Endodermal cell (in vitro differentiated cells): ENCODE measurements at regions not wholly inside any gene's neighbourhood (a gene's known extent, or its start where the extent isn't known, plus 50 kb on each side); places are given as distances from the start of the nearest gene placed in this dataset.

Source experiments
- DNase-seq: peaks from one replicate; pipeline ENCODE4 v3.0.0-alpha.2; 2017
- H3K27ac ChIP-seq: 2 replicates; pipeline ENCODE4 v1.5.1; 2013; ENCODE audit warnings: mild to moderate bottlenecking, low read depth, low read length, moderate library complexity
- H3K27me3 ChIP-seq: 2 replicates; pipeline ENCODE4 v1.6.1; 2013; ENCODE audit warnings: mild to moderate bottlenecking, low read length, moderate library complexity; ENCODE audit not compliant: insufficient read depth, control insufficient read depth, poor library complexity, severe bottlenecking
- H3K36me3 ChIP-seq: 2 replicates; pipeline ENCODE4 v1.7.0; 2013; ENCODE audit warnings: mild to moderate bottlenecking, low read length, moderate library complexity; ENCODE audit not compliant: control insufficient read depth, insufficient read depth
- H3K4me1 ChIP-seq: one replicate; pipeline ENCODE4 v1.7.0; 2013; ENCODE audit warnings: low read length; ENCODE audit not compliant: control insufficient read depth, insufficient read depth
- H3K4me3 ChIP-seq: 2 replicates; pipeline ENCODE4 v1.5.1; 2013; ENCODE audit warnings: mild to moderate bottlenecking, low read length, moderate library complexity
- H3K9ac ChIP-seq: 2 replicates; pipeline ENCODE4 v1.6.1; 2013; ENCODE audit warnings: mild to moderate bottlenecking, low read length, moderate library complexity; ENCODE audit not compliant: poor library complexity, severe bottlenecking; ENCODE audit errors: extremely low read depth
- H3K9me3 ChIP-seq: 2 replicates; pipeline ENCODE4 v1.6.1; 2013; ENCODE audit warnings: mild to moderate bottlenecking, low read length, moderate library complexity; ENCODE audit not compliant: control insufficient read depth
- H3K27ac Mint-ChIP-seq: 2 replicates; pipeline ENCODE4 v1.8.0; 2020; ENCODE audit warnings: mixed read lengths
- H3K27me3 Mint-ChIP-seq: 2 replicates; pipeline ENCODE4 v1.8.0; 2021; ENCODE audit warnings: mild to moderate bottlenecking, mixed read lengths; ENCODE audit not compliant: insufficient read depth
- H3K36me3 Mint-ChIP-seq: 2 replicates; pipeline ENCODE4 v1.8.0; 2020; ENCODE audit warnings: low read depth, mixed read lengths
- H3K4me1 Mint-ChIP-seq: 2 replicates; pipeline ENCODE4 v1.8.0; 2020; ENCODE audit warnings: mixed read lengths
- H3K4me3 Mint-ChIP-seq: 2 replicates; pipeline ENCODE4 v1.8.0; 2020; ENCODE audit warnings: mild to moderate bottlenecking, moderate library complexity, mixed read lengths
- H3K9me3 Mint-ChIP-seq: 2 replicates; pipeline ENCODE4 v1.8.0; 2020; ENCODE audit warnings: mild to moderate bottlenecking, mixed read lengths
- WGBS, 2 experiments: methylation state at CpG; one replicate each; pipeline versions ENCODE4 v1.1.5 to v1.1.7; 2013; ENCODE audit warnings: missing lambda C conversion rate in 2 of 2, mixed read lengths in 1 of 2; ENCODE audit not compliant: insufficient coverage in 1 of 2, insufficient read length in 1 of 2; 5-methylcytosine and 5-hydroxymethylcytosine counted together
- TF ChIP-seq, protein P1 (sequence below): fragments of 200-600 bp; sonication (generic); conservative IDR thresholded peaks from 2 replicates; pipeline ENCODE4 v1.5.0; 2021; ENCODE audit warnings: antibody characterized with exemption, mild to moderate bottlenecking

- Mint-ChIP-seq H3K27ac (no peak overlapping the region), H3K36me3 (no peaks in the 10 kb centered on the region), H3K4me1 (no peaks in the 10 kb centered on the region), H3K27me3 (no peaks in the 10 kb centered on the region), H3K4me3 (no peak overlapping the region), H3K9me3 (no peaks in the 10 kb centered on the region)
- Histone ChIP-seq H3K9ac (no peak overlapping the region), H3K27ac (no peak overlapping the region), H3K9me3 (no peaks in the 10 kb centered on the region), H3K36me3 (no peaks in the 10 kb centered on the region), H3K27me3 (no peaks in the 10 kb centered on the region), H3K4me1 (no peaks in the 10 kb centered on the region), H3K4me3 (no peak overlapping the region)
- TF ChIP-seq, protein P1, sequence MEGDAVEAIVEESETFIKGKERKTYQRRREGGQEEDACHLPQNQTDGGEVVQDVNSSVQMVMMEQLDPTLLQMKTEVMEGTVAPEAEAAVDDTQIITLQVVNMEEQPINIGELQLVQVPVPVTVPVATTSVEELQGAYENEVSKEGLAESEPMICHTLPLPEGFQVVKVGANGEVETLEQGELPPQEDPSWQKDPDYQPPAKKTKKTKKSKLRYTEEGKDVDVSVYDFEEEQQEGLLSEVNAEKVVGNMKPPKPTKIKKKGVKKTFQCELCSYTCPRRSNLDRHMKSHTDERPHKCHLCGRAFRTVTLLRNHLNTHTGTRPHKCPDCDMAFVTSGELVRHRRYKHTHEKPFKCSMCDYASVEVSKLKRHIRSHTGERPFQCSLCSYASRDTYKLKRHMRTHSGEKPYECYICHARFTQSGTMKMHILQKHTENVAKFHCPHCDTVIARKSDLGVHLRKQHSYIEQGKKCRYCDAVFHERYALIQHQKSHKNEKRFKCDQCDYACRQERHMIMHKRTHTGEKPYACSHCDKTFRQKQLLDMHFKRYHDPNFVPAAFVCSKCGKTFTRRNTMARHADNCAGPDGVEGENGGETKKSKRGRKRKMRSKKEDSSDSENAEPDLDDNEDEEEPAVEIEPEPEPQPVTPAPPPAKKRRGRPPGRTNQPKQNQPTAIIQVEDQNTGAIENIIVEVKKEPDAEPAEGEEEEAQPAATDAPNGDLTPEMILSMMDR = no peak
- WGBS, 2 experiments = 92 to 95% methylated on average over 3 to 6 of the region's 6 CpGs
- DNase-seq = no peak
Observed at GRCh38 chr4:182000077-182000476, 243.1 kb upstream of the TENM3 start.

DNA sequence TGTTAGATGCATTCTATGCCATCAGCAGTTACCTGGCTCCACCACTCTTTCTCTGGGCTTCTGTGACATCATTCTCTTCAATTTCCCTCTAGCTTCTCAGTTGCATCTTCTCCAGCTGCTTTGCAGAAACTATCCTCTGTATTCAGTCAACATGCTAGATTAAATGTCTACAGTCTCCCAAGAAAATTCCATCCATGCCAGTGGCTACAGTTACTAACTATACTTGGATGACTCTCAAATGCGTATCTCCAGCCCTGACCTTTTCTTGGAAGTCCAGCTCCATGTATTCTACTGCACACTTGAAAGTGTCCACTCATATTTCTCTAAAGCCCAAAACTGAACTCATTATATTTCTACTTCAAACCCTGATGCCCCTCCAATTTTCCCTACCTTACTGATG, 232.3 kb upstream of the TENM3 start:
- Histone ChIP-seq H3K27ac (no peak overlapping the region), H3K9me3 (no peaks in the 10 kb centered on the region), H3K36me3 (no peaks in the 10 kb centered on the region), H3K9ac (no peak overlapping the region), H3K4me1 (no peaks in the 10 kb centered on the region), H3K4me3 (no peak overlapping the region), H3K27me3 (no peaks in the 10 kb centered on the region)
- Mint-ChIP-seq H3K4me1 (peaks cover 3% of the 10 kb centered on the region), H3K9me3 (no peaks in the 10 kb centered on the region), H3K4me3 (no peak overlapping the region), H3K27ac (no peak overlapping the region), H3K27me3 (no peaks in the 10 kb centered on the region), H3K36me3 (no peaks in the 10 kb centered on the region)
- DNase-seq = no peak
- WGBS, 2 experiments = 90 to 100% methylated on average over 1 of the region's 1 CpG
- TF ChIP-seq, protein P1 = no peak

- no peaks in the 10 kb centered on the region for H3K4me1 ChIP-seq
- no peaks in the 10 kb centered on the region for H3K27me3 ChIP-seq
- no peak overlapping the region for H3K4me3 ChIP-seq
- DNase-seq = no peak
- peaks cover 6% of the 10 kb centered on the region for H3K4me1 Mint-ChIP-seq
- H3K9ac ChIP-seq = no peak overlapping the region
- H3K9me3 Mint-ChIP-seq = no peaks in the 10 kb centered on the region
- H3K27me3 Mint-ChIP-seq = no peaks in the 10 kb centered on the region
- no peaks in the 10 kb centered on the region for H3K36me3 Mint-ChIP-seq
- H3K9me3 ChIP-seq = no peaks in the 10 kb centered on the region
- no peak overlapping the region for H3K27ac ChIP-seq
- WGBS, 2 experiments = 74 to 100% methylated on average over 2 to 5 of the region's 5 CpGs
- H3K36me3 ChIP-seq = no peaks in the 10 kb centered on the region
- no peak overlapping the region for H3K27ac Mint-ChIP-seq
- H3K4me3 Mint-ChIP-seq = no peak overlapping the region
- TF ChIP-seq, protein P1 = no peak
Observed at GRCh38 chr4:182014164-182014563, 229.0 kb upstream of the TENM3 start.
